ENCODE measurements at regions not wholly inside any gene's neighbourhood (a gene's known extent, or its start where the extent isn't known, plus 50 kb on each side); places are given as distances from the start of the nearest gene placed in this dataset.
"Not testable (repeated sequence)": the region's sequence is repeated elsewhere in the genome, so short reads cannot be mapped to it uniquely, and the experiment has no call there.

DNA sequence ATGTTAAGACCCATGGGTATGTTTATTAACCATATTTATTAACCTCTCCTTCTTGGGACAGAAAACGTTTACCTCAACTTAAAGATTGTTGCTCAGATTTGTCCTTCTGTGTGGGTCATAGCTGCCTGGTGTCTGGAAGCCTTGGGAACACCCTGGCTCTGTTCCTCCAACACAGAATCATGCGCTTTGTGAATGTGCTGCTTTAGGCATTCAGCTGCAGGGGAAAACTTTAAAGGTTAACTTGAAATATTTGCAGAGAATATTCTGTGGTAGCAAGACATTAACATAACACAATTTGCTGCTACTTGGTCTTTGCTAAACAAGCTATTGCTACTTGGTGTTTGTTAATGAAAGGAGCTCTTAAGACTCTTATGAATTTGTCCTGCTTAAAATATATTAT, 50.5 kb upstream of the THOC3 start:
- not testable (repeated sequence) for DNase-seq

- not testable (repeated sequence) for DNase-seq
Measured at GRCh38 chr5:176020852-176021251, 52.7 kb upstream of the THOC3 start.

- DNase-seq: not testable (repeated sequence)
Measured at GRCh38 chr5:176023535-176023934, 55.4 kb upstream of the THOC3 start.

DNA sequence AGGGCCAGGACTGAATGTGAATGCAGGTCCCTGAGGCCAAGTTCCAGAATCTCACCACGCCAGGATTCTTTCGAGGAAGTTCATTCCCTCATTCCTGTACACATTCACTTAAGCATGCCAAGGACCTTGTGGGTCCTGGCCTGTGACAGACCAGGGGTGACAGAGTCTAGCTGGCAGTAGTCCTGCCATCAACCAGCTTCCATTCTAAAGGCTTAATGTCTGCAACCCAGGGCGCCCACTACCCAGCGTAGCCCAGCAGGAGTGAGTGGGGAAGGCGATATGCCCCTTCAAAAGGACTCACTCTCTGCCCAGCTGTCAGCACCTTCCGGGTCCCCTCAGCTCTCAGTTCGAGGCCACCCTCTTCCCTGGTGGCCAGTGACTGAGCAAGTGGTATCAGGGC, 61.3 kb upstream of the THOC3 start:
- DNase-seq: not testable (repeated sequence)

- DNase-seq: not testable (repeated sequence)
Measured at GRCh38 chr5:176030361-176031117, 62.4 kb upstream of the THOC3 start.

- DNase-seq: not testable (repeated sequence)
Measured at GRCh38 chr5:176031118-176031510, 63.0 kb upstream of the THOC3 start.

- DNase-seq: not testable (repeated sequence)
Measured at GRCh38 chr5:176033186-176033585, 65.1 kb upstream of the THOC3 start.

GRCh38 chr5:176034407-176035200, 66.5 kb upstream of the THOC3 start:
- DNase-seq: not testable (repeated sequence)

DNA sequence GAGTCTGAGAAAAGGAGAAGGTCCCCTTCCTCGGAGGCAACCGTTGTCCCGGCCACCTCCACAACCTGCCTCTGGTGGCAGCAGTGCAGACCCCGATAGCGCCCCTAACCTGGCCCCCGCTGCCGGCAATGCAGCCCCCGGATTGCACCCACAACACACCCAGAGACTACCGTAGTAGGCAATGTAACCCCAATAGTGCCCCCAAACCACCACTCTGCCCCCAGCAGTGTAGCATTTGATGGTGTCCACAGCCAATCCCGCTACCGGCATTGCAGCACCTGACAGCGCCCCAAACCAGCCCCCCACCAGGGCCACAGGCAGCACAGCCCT, 67.1 kb upstream of the THOC3 start:
- not testable (repeated sequence) for DNase-seq

DNA sequence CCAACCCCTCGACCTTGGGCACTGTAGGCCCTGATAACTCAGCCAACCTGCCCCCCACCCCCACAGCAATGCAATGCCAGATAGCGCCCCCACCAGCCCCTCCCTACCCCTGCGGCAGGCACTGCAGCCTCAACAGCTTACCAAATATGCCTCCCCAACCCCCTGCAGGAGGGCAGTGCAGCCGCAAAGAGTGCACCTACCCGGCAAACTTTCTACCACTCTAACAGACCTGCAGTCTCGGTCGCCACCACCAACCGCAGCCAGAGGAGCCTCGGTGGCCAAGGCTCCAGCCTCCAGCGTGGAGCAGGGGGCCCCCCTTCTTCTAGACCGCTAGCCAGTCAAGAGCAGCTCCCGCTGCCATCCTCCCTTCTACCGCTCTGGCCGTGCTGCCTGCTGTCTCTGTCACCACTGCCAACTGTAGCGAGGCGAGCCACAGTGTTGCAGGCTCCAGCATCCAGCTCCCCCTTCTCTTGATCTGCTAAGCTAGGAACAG, 67.7 kb upstream of the THOC3 start:
- DNase-seq: not testable (repeated sequence)

GRCh38 chr5:176036391-176036790, 68.3 kb upstream of the THOC3 start:
- DNase-seq: not testable (repeated sequence)

- DNase-seq: not testable (repeated sequence)
Measured at GRCh38 chr5:176037190-176037589, 69.1 kb upstream of the THOC3 start.

DNA sequence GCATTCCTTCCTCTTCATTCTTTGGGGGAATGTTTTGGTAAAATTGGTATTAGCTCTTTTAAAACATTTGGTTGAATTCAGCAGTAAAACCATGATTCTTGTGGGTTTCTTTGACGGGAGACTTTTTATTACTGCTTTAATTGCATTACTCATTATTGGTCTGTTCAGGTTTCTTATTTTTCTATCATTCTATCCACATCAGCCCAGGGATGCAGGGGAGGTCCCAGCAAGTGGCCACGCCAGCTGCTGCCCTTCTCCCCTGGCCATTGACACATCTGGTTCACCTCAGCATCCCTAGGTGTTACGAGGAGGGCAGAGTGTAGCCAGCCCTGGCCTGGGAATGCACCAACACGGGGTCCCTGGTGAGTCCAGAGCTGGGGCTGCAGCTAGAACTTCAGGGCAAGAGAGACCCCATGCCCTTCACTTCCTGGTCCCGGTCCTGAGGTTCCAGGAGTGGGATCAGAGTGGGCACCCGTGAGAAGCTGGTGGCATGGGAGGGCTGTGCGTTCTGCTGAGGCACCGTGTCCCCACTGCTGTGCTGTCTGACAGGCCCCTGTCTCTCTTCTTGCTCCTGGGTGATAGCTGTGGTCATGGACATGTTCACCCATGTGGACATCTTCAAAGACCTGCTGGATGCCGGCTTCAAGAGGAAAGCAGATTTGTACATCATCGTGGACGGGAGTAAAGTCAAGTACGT, 72.1 kb upstream of the THOC3 start:
- not testable (repeated sequence) for DNase-seq

- not testable (repeated sequence) for DNase-seq
Measured at GRCh38 chr5:176041248-176041994, 73.3 kb upstream of the THOC3 start.

DNA sequence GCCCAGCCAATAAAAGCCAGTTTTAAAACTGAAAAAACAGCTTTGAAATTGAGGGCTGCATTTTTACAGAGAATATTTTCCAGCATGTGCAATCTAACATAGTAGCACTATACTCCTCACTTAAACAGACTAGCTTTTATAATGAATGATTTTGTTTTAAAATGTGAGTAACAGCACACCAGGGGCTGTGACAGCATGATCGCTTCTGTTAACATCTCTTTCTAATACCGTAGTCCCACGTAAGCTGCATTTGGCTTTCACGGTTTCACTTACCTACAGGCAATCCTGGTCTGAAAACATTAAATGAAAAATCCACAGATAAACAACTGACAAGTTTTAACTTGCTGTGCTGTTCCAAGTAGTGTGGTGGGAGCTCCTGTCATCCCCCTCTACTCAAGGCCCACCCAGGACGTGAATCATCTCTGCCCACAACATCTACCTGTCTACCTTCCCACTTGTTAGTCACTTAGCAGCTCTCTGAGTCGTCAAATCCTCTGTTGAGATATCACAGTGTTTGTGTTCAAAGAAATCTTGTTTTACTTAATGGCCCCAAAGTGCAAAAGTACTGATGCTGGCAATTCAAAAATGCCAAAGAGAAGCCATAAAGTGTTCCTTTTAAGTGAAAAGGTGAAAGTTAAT, 74.0 kb upstream of the THOC3 start:
- not testable (repeated sequence) for DNase-seq

DNA sequence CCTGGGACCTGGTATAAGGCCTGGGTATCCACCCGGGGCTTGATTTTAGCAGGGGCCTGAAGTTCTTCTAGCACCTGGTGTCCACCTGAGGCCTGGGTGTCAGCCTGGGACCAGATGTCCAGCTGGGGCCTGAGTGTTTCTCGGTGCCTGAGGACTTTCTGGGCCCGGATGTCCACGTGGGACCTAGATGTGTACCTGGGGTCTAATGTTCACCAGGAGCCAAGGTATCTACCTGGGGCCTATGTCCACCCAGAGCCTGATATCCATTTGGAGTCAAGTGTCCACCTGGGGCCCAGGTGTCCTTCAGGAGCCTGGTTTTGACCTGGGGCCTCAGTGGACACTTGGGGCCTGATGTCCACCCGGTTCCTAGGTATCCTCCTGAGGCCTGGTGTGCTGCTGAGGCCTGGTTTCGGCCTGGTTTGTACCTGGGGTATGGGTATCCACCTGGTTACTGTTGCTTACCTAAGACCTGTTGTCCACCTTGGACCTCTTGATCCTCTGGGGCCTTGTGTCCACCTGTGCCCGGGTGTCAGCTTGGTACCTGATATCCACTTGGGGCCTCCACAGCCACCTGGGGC, 75.2 kb upstream of the THOC3 start:
- DNase-seq: not testable (repeated sequence)

DNA sequence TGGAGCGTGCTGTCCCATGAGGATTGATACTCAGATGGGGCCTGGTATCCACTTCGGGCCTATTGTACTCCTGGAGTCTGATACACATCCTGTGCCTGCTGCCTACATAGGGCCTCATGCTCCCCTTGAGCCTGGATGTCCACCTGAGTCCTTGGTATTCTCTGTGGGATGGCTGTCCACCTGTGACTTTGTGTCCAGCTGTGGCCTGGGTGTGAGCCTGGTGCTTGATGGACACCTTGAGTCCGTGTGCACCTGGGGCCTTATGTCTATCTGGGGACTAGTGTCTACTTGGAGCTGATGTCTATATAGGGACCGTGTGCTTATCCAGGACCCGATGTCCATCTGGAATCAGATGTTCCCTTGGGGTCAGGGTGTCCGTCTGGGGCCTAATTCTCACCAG, 75.9 kb upstream of the THOC3 start:
- DNase-seq: not testable (repeated sequence)

DNA sequence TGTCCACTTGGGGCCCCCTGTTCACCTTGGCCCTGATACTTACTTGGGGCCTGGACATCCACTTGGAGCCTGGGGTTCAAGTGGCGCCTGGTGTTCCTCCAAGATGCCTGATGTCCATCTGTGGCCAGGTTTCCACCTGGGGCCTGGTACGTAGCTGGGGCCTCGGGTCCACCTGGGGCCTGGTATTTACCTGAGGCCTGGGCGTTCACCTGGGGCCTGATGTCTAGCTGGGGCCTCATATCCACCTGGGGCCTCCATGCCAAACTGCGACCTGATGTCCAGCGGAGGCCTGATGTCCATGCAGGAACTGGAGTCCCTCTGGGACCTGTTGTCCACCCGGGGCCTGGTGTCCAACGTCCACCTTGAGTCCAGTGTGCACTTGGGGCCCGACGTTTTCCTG, 76.3 kb upstream of the THOC3 start:
- DNase-seq: not testable (repeated sequence)

GRCh38 chr5:176045442-176045841, 77.3 kb upstream of the THOC3 start:
- not testable (repeated sequence) for DNase-seq

DNA sequence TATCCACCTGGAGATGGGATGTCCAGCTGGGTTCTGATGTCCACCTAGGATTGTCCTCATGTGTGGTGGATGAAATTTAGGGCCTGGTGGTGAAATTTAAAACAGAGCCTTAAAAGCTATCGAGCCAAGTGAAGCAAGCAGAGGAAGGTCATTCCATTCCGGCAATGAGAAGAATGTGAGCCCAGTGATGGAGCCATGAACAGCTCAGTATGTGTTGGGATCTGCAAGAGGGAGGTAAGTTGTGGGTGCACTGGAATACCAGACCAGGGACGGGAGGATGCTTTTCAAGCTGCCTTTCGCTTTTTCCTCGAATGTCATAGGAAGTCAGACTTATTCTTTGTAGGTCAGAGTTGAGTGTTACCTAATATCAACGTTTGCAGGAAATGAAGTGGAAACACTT, 80.6 kb upstream of the THOC3 start:
- DNase-seq: not testable (repeated sequence)

- not testable (repeated sequence) for DNase-seq
Measured at GRCh38 chr5:176060472-176061268, 92.6 kb upstream of the THOC3 start.
